T follicular helper cell (primary cell): ENCODE measurements at regions not wholly inside any gene's neighbourhood (a gene's known extent, or its start where the extent isn't known, plus 50 kb on each side); places are given as distances from the start of the nearest gene placed in this dataset.

ENCODE experiments used
- DNase-seq: peaks from one replicate; pipeline ENCODE4 v3.0.0-alpha.2; 2020; ENCODE audit warnings: low read depth

- DNase-seq: no peak
These were observed 1671.6 kb upstream of the TENM3 start for GRCh38 chr4:180571516-180572055.

- DNase-seq: no peak
These were observed 1665.0 kb upstream of the TENM3 start for GRCh38 chr4:180578175-180578574.

GRCh38 chr4:180581061-180581460 lies 1662.1 kb upstream of the TENM3 start:
- no peak for DNase-seq

GRCh38 chr4:180587379-180587778 lies 1655.8 kb upstream of the TENM3 start:
- no peak for DNase-seq

GRCh38 chr4:180589575-180589974 lies 1653.6 kb upstream of the TENM3 start:
- no peak for DNase-seq

GRCh38 chr4:180596888-180597483 lies 1646.2 kb upstream of the TENM3 start:
- no peak for DNase-seq

- DNase-seq: no peak
These were observed 1644.9 kb upstream of the TENM3 start for GRCh38 chr4:180598281-180598680.

- no peak for DNase-seq
These were observed 1639.4 kb upstream of the TENM3 start for GRCh38 chr4:180603791-180604190.

- no peak for DNase-seq
These were observed 1632.9 kb upstream of the TENM3 start for GRCh38 chr4:180610324-180610723.

- no peak for DNase-seq
These were observed 1627.5 kb upstream of the TENM3 start for GRCh38 chr4:180615746-180616145.

- no peak for DNase-seq
These were observed 1626.0 kb upstream of the TENM3 start for GRCh38 chr4:180617196-180617595.

- DNase-seq: no peak
These were observed 1624.8 kb upstream of the TENM3 start for GRCh38 chr4:180618396-180618795.

GRCh38 chr4:180619440-180619839 lies 1623.8 kb upstream of the TENM3 start:
- DNase-seq: no peak

GRCh38 chr4:180622254-180622653 lies 1620.9 kb upstream of the TENM3 start:
- no peak for DNase-seq

- DNase-seq: no peak
These were observed 1617.5 kb upstream of the TENM3 start for GRCh38 chr4:180625653-180626052.

- DNase-seq: no peak
These were observed 1613.1 kb upstream of the TENM3 start for GRCh38 chr4:180630012-180630665.

GRCh38 chr4:180634306-180634705 lies 1608.9 kb upstream of the TENM3 start:
- no peak for DNase-seq

GRCh38 chr4:180635281-180635680 lies 1607.9 kb upstream of the TENM3 start:
- DNase-seq: no peak

- DNase-seq: no peak
These were observed 1606.4 kb upstream of the TENM3 start for GRCh38 chr4:180636696-180637404.

GRCh38 chr4:180637616-180638015 lies 1605.6 kb upstream of the TENM3 start:
- DNase-seq: no peak

GRCh38 chr4:180640193-180640592 lies 1603.0 kb upstream of the TENM3 start:
- DNase-seq: no peak

GRCh38 chr4:180641495-180641894 lies 1601.7 kb upstream of the TENM3 start:
- DNase-seq: no peak

GRCh38 chr4:180642732-180643131 lies 1600.5 kb upstream of the TENM3 start:
- DNase-seq: no peak
